ENCODE measurements at regions not wholly inside any gene's neighbourhood (a gene's known extent, or its start where the extent isn't known, plus 50 kb on each side); places are given as distances from the start of the nearest gene placed in this dataset.

DNA sequence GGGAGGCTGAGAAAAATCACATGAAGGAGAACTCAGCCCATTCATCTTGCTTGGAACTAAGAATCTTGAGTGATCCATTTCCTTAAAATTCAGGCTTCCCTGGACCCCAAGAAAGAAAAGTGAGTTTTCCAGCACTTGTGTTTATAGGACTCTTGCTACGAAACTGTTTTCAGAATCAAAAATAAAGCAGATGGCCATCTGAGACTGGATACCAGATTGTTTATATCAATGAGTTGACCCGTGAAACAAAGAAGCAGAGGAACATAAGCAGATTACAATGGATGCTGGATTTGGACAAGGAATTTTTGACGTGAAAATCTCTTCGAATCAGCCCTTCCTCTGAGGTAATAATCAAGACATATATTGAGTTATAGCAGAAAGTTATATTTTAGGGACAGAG is 223.2 kb downstream of the SYK start:
- DNase-seq: peak in 1 of 14 donors; percentile 35

DNA sequence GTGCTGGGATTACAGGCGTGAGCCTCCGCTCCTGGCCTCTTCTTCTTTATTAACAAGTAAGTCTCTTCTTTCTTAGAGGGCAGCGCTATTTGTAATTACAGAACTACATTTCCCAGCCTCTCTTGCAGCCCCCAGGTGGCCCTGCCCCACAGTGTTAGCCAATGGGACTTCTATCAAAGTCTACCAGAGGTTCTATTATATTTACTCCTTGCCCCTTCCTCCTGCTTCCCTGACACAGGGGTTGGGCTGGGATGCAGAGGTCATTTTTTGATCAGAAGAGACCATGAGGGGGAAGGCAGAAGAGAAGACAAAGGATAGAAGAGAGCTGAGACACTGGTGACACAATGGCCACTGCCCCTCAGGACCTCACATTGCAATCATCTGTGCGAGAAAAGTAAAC is 224.2 kb downstream of the SYK start:
- no peak for DNase-seq

DNA sequence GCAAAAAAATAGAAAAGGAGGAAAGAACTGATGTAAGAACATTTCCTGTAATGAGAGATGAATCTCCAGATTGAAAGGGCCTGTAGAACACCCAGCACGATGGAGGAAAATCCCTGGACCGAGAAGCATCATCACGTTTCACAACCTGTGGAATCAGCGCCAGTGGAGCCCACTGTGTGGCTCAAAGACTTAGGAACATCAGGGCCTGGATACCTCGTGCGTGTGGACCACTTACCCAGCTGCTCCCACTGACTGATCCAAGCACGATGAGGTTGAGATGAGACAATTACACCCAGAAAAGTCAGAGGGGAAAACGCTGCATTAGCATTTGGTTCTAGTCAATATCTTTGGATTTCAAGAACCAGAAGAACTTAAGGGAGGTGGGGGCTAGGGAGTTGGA is 224.6 kb downstream of the SYK start:
- no peak for DNase-seq

DNA sequence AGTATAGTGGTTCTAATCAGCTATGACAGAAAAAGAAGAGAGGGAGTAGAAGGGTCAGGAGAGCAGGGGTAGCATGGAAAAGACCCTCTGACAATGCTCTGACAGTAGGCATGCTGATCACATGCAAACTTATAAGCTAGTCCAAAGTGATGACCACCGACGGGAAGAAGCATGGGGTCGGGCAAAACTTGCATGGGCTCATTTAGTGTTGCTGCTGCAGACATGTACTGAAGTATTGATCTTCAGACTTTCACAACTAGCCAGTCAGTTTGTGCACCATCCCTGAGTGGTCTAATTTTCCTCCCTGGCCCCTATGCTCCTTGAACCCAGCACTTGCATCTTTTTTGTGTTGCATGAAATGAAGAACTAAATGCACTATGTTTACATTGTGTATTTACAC is 225.4 kb downstream of the SYK start:
- DNase-seq: no peak

DNA sequence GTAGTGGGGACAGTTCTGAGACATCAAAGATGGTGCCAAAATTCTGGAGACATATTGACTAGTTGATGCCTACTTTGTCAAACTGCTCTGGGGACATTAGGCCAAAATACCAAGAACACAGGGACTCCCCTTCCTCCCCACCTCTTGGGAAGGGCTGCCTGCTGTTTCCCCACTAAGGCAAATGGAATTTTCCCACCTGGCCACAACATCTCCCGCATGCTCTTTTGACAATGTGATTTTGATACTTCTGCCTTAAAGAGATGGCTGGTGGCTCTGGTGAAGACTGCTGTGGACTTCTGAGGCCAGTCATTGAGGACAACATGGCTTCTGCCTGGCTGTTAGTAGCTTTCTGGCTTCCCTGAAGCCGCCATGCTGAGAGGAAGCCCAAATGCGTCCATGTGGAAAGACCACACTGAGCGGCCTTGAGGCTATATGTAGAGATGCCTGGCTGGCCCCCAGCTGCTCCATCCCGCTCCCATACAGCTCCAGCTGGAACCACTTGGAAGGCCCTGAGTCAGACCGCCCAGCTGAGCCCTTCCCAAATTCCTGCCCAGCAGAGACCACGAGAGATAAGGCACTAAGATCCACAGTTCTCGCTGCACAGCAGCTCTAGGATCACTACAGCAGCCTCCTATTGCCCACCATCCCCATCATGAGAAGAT is 226.7 kb downstream of the SYK start:
- no peak for DNase-seq

DNA sequence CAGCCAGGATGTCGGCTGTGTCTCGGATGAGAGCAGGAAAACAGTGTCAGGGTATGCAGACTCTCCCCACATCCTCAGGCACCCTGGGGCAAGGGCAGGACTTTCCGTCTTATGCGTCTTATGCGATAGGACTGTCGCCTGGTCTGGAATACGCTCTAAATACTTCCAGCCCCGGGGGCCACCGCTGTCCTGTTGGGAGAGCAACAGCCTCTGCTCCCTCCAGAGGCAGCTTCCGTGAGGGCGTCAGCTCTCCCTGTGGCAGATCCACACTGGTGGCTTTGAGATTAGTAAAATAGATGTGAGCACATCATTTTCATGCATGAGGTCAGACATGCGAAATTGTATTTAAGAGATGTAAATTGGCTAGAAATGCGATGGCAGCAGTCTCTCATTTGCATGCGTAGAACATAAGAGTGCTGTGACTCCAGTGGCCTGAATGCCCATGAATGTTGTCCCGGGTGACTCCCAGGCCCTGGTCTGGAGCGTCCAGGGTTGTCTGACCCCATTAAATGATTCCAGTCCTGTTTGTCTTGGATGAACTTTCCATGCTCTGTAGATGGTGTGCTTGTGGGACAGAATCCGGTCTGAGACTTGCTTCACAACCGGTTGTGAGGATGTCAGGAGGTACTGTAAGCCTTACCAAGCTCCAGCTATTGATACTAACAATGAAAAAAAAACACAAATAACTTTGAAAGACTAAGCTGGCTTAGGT is 228.2 kb downstream of the SYK start:
- no peak for DNase-seq

DNA sequence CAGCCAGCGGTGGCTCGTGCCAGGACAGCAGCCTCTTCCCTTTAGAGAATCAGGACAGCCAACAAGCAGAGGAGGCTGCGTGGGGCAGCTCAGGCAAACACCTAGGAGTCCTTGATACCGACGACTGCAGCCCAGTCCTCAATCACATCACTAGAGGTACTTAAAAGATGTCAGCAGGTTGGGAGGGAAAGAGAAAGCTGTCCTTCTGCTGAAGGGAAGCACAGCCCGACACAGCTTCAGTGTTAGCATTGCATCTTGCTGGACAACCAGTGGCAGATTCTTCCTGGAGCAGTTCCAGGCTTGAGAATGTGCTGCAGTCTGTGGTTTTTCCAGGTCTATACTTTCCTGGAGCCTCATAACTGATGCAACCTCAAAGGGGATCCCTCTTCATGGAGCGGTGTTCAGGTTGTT is 230.5 kb downstream of the SYK start:
- no peak for DNase-seq

DNA sequence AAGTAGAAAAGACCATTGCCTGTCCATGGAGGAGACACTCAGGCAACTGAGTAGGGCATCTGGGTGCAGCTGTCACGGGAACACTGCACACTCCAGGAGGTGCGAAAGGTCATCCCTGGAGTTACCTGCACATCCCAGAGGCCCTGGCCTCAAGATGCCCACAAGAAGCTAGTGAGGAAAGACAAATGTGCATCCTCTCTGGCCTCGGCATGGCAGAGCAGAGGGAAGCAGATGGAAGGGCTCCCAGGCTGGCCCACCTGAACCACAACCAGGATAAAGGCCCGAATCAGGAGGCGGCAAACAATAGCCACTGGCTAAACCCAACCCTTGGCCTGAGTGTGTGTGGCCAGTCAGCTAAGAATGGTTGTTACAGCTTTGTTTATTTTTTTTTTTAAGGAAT is 231.7 kb downstream of the SYK start:
- DNase-seq: no peak

DNA sequence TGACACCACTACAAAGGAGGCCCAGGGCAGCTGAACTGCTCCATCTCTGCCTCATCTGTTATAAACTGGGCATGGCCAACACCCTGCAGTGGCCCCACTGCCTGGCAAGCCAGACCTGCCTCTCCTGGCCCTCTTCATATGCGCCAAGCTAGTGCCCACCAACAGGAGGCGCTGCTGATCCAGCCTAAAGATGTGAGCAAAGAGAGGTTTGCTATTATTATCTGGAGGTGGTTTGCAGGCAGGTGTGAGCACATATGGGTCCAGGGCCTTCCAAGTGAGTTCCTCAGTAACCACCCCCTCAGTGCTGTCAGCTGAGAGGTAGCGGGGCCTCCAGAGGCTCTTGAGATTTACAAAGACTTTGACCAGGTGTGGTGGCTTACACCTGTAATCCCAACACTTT is 232.2 kb downstream of the SYK start:
- DNase-seq: no peak

DNA sequence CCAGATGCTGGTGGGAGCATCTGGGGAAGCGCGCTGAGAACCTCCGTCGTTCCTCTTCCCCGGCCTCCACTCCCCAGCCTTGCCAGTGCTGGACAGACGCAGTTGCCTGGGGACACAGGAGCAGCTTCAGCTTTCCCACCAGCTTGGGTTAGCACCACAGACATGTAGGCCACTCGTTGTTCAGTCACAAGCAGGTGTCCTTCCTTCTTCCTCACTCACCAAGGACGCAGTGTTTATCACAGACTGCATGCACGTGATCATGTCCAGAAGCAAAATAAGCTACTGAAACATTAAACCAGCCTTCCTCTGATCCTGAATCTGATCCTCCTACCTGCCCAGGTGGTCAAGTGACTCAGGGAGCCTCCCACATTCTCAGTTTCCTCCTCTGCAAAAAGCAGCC is 232.9 kb downstream of the SYK start:
- no peak for DNase-seq

DNA sequence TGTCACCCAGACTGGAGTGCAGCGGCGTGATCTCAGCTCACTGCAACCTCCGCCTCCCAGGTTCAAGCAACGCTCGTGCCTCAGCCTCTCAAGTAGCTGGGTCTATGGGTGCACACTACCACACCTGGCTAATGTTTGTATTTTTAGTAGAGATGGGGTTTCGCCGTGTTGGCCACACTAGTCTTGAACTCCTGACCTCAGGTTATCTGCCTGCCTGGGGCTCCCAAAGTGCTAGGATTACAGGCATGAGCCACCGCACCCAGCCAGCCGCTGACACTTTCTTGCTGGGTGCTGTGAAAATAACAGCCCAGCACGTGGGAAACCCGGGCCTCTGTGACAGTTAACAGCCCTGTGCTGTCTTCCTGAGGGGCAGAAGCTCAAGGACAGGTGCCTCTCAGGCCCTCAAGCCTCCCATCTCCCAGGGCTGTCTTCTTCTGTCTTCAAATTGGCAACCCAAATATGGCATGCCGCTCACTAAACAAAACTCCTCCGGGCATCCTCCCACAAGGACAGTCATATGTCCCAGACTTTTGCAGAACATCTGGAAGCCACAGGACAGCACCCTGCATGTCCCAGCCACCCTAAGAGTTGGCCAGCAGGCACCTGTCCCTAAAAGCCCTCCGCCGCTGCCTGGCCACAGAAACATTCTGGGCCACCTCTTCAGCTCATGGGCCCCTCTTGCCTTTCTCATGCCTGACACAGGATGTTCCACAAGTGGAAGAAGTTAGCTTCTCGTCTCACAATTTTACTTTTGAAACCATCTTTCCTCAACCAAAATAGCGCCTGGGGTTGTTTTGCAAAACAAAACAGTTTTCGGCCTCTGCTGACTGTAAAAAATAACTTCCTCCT is 233.6 kb downstream of the SYK start:
- no peak for DNase-seq

DNA sequence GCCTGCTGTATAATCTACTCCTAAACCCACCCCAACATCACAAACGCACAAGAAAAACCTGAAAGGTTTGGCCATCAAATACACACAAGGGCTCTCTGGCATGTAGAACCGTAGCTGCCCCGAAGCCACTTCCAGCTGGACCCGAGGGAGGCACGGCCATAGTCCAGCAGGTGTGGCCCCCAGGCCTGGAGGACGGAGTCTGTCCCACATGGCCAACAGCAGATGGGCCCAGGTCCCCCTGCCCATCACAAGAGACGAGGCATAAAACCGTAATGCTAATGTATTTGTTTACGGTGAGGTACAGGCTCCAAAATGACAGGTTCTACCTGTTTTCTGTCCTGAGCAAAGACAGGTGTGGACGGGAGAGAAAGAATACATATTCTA is 234.2 kb downstream of the SYK start:
- no peak for DNase-seq

DNA sequence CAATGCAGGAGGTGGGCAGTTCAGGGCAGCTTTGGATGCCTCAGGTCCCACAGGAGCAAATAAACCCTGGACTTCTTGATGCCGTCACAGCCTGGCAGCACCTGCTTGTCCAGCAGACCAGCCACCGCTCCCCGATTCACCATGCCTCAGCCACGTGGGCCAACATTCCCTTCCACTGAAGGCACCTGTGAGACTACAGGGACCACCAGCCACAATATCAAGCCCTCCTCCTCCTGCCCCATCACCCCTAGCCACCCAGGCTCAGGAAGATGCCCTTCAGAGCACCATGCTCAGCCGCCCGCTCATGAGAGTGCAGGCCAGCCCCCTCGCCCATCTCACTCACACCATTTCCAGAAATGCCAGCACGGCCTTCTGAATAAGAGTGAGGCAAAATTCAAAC is 234.7 kb downstream of the SYK start:
- no peak for DNase-seq

DNA sequence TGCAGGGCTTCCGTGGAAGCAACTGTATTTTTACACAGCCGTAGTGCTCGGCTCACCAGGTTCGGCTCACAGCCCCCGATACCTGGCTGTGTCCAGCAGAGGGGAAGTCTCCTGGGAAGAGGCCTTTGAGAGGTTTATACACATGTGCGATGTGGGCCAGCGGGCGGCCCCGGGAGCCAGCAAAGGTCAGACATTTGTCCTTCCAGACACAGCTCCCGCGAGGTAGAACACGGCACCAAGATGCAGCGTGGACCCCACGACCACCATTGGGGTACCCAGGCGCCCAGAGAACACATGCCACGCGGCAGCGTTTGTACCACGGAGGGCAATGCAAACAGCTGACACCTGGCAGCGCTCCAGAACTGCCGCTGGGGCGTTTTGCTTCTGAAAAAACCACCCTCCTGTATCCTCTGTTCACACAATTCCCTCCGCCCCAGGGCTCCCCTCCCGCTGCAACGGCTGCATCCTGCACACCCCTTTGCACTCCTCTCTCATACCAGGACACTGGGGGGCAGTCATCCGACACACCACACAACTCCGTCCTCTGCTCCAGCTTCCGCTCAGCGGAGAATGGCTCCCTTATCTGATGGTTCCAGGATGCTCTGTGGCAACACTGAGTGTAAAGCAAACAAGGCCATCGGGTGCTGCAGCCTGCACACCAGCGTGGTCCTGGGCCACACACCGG is 235.3 kb downstream of the SYK start:
- peak in 13 of 14 donors; percentile 18 to 78 (median 62) for DNase-seq

DNA sequence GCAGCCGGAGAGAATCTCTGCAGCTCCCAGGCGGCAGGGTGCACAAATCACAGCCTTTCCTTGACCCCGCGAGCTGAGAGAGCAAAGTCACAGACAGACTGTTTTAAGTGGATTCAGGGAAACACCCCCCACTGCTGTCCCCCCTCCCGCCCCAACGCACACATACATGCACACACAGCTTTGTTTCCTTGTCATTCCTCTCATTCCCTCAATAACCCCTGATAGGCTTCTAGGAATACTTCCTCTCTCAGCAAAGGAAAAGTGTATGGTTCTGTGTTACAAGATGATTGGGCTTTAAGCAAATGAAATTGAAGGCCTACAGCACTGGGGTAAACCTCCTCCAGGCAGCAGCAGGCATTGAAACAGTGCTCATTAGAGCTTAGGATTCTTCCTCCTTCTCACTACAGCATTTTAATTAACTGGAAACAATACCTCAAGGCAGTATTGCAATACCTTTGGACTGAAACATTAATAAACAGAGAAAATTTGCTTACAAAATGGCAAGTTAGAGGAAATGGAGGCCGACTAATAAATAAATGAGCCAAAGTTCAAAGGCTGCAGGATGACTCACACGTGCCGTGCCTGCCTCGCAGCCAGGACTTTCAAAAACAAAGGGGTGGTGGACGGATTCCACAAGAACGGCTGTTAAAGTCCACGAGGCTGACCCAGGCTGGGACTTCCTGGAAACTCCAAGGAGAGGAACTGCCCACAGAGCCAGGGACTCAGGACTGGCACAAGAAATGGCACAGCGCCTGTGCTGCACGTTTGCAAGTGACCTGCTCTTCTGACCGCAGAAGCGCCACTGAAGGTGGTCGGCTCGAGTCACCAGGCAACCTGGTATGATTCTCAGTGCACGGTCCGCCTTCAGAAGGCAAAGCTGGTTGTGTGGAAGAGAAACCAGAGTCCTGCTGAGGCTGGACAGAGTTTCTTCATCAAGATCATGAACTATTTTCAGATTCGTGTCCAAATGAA is 236.2 kb downstream of the SYK start:
- peak in 2 of 14 donors; percentile 11 to 44 for DNase-seq

DNA sequence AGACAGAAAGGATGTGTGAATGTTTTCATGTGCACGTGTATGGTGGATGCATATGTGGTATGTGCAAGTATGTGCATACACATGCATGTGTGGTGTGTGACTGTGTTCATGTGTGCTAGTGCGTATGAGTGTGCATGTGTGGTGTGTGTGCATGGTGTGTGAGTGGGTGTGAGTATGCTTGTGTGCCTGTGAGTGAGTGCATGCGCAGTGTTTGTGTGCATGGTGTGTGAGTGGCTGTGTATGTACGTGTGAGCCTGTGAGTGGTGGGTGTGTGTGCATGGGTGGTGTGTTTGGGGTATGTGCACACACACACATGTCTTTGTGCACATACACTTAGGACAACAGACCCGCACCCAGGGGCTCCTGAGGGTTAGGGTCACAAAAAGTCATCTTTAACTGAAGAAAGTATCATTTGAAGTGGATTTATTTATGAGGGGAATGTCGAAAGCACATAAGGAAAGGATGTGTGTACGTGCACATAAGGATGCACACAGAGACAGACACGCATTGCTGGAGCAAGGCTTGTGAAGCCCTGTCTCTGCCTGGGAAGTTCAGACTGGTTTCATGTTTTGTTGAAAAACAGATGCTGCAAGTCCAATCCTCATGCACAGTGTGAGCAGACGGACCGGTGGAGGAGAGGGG is 237.0 kb downstream of the SYK start:
- DNase-seq: no peak

DNA sequence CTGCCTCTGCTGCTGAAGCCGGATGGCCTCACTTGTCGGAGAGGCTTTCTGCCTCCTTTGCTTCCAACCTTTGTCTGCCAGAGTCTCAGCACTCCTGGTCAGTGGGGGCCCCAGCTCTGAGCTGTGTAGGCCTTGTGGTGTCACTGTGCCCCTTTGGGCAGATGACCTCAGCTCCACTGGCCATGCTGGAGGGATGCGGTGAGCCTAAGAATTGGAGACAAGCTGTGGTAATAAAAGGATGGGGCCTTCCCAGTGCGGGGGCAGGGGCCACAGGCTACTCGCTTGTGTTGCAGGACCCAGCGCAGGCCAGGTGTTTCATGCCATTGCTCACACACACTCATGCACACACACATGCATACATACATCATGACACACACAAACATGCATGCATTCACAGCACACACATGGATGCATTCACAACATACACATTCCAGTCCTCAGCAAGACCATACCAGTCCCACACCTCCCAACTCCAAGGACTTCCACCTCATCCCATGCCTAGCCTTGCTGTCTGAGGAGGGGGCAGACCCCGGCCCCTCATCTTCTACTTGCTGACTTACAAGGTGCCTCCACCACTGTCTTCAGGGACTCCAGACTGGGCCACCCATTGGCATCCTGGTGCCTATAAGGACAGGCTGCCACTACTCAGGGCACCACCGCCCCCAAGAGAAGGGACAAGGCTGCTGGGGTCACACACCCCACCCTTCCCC is 237.7 kb downstream of the SYK start:
- no peak for DNase-seq

DNA sequence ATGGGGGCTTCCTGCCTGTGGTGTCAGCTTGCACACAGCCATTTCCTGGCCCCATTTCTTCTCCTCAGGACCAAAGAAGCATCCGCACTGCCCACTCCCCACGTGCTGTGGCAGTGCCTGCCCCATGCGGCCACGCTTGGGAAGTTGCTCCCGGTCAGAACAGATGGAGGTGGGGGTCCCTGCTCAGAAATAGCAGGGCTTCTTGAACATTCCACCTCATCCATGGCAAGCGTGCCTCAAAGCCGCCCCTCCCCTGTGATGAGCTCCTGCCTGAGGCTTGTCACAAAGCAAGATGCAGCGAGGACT is 238.2 kb downstream of the SYK start:
- DNase-seq: no peak

DNA sequence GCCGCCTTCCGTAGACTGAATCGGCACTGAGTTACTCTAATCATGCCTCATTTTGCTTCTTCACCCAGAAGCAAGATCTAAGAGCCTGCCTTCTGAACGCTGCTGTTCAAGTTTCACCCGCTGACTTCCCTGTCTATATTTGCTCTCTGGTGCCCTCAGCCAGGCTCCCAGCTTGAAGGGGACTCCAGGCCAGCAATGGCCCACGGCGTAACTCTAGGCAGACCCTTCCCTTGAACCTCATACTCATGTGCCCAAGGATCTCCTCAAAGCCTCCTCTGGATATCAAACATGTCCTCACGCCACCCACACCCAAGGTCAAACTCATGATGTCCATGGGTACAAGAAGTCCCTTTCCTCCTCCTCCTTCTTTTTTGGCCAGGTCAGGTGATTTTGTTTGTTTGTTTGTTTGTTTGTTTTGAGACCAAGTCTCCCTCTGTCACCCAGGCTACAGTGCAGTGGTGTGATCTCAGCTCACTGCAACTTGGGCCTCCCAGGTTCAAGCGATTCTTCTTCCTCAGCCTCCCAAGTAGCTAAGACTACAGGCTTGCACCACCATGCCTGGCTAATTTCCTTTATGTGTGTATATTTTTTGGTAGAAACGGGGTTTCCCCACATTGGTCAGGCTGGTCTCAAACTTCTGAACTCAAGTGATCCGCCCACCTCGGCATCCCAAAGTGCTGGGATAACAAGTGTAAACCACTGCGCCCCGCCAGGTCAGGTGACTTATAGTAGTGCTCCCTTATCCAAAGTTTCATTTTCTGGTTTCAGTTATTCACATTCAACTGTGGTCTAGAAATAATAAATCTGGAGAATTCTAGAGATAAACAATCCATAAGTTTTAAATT is 239.0 kb downstream of the SYK start:
- no peak for DNase-seq

DNA sequence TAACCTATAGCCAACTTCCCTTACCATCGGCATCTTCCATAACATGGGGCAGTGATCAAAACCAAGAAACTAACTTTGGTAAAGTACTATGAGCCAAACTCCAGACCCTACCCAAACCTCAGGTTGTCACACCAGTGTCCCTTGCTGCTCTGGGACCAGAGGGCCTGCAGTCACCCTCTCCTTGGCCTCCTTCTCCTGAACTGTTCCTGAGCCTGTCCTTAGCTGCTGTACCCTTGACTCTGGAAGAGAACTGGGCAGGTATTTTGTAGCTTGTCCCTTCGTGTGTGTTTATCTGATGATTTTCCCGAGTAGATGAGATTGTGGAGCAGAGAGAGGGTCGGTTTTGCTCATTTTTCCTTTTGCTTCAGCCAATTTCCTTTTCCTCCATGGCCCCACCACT is 240.4 kb downstream of the SYK start:
- no peak for DNase-seq

All from C1 segment of cervical spinal cord (tissue), 14 donors.